Superior temporal gyrus (tissue), 1 donor: ENCODE measurements at regions not wholly inside any gene's neighbourhood (a gene's known extent, or its start where the extent isn't known, plus 50 kb on each side); places are given as distances from the start of the nearest gene placed in this dataset.
"Not testable (repeated sequence)": the region's sequence is repeated elsewhere in the genome, so short reads cannot be mapped to it uniquely, and the experiment has no call there.

Experiments
- DNase-seq: peaks from one replicate; pipeline ENCODE4 v3.0.0-alpha.2; 2016; ENCODE audit errors: extremely low spot score

DNA sequence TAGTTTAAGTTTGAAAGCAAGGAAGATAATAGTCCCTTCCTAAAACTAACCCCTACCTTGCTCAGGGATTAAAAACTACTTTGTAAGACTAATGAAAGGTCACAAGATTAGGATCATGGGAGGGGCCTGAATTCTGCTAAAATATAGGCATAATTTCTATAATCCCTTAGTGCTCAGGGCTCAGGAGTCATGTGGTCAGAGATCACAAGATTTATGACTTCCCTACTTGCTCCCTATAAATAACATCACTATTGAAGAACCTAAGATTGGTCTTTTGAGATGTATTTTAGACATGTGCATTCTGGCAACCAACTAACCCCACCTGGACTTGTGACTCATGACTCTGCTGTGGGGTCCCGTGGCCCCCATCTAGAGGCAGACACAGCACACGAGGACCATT is 81.1 kb downstream of the STMND1 start:
- DNase-seq = no peak

DNA sequence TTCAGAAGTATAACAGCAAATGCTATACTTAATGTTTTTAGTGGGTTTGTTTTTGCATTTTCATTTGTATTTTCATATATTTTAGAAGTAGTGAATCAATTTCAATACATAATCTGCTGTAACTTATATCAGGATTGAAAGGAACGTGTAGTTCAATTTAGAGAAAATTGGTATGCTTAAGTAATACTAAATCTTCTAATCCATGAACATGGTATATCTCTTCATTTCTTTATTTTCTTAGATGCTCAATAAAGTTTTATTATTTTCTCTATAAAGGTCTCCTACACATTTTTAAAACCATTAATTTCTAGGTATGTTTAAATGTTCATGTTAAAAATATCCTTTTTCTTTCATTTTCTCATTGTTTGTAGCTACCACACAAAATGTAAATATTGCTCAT is 85.1 kb downstream of the STMND1 start:
- no peak for DNase-seq

DNA sequence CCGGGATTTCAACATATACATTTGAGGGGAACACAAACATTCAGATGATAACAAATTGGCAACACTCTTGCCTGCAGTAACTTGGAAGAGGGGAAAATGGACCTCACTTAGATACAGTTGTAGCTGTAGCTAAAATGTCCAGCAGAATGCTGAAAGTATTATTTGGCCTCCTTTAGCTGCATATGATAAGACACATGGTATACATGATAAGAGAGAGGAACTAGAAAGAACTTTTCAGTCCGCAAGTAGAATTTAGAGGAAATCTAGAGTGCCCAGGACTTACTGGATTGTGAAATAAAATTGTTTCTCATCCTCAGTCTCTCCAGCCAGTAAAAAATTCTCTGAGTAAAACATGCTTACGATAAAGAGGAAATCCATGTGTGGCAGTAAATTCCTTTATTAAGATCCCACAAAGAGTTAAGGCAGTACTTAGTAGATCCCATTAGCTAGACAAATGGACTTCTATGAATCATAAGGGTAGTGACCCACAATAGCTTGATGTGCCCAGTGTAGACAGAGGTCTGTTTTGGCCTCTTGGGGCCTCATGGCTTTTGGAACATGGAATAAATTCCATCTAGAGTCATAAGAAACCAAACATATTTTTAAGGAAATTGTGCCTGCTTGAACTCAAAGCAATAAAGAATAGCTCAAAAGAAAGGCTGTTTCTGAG is 87.9 kb upstream of the RBM24 start:
- DNase-seq = no peak

DNA sequence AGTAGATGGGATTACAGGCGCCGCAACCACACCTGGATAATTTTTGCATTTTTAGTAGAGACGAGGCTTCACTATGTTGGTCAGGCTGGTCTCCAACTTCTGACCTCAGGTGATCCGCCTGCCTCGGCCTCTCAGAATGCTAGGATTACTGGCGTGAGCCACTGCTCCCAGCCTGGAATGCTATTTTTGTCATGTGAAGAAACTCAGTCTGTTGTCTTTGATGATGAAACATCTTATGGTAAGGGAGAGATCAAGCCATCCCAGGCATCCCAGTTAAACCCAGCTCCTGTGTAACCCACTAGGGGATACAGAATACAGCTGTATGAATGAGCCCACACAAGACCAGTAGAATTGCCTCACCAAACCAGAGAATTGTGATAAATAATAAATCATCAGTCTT is 83.6 kb upstream of the RBM24 start:
- DNase-seq = no peak

DNA sequence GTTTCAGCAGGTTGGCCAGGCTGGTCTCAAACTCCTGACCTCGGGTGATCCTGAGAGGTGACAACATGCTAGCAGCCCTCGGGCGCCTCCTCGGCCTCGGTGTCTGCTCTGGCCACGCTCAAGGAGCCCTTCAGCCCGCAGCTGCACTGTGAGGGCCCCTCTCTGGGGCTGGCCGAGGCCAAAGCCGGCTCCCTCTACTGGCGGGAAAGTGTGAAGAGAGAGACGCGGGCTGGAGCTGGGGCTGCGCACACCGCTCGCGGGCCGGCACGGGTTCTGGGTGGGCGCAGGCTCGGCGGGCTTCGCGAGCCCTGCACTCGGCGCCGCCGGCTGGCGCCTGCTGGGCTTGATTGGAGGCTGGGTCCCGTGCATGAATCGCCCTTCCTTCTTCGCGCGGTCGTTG is 80.8 kb upstream of the RBM24 start:
- no peak for DNase-seq

DNA sequence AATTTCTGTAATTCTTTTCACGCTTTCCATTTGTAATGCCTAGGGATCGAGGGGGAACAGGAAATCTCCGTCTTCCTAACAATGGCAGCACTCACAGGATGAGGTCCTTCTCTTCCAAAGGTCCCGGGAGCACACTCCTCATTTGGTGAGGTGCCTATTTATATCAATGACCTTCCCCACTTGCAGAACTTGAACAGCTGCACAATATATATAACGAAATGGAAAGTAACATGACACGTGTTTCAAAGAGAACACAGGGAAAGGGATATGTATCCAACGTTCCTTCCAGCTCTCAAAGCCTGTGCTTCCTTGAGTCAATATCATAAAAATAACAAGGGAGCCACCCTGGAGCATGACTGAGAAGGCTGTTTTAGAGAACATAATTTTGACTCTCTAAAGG is 78.6 kb upstream of the RBM24 start:
- DNase-seq = no peak

DNA sequence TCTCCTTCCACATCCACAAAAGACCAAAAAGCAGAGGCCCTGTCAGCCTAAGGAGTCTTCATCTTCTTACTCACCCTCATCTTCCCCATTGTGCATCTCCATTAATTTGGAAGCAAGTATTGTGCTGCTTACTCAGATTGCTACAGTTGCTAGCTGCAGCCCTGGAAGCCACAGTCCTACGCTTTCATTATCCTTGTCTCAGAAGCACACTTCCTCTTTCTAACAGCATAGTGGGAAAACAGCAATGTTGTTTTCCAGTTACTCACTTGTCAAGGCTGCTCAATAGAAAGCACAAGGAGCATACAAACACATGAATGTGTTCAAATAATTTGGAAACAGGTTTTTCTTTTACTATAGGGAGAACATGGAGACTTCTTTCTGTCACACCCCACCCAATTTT is 76.6 kb upstream of the RBM24 start:
- no peak for DNase-seq

DNA sequence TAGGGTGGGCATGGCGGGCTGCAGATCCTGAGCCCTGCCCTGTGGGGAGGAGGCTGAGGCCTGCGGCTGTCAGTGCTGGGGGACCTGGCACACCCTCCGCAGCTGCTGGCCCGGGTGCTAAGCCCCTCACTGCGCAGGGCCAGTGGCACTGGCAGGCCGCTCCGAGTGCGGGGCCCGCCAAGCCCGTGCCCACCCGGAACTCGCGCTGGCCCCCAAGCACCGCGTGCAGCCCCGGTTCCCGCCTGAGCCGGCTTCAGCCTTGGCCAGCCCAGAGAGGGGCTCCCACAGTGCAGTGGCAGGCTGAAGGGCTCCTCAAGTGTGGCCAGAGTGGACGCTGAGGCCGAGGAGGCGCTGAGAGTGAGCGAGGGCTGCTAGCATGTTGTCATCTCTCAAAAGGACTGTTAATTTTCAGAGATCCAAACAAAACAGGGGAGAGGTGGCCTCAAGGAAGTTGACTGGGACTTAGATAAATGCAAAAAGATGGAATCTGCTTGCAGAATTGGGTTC is 74.5 kb upstream of the RBM24 start:
- no peak for DNase-seq

DNA sequence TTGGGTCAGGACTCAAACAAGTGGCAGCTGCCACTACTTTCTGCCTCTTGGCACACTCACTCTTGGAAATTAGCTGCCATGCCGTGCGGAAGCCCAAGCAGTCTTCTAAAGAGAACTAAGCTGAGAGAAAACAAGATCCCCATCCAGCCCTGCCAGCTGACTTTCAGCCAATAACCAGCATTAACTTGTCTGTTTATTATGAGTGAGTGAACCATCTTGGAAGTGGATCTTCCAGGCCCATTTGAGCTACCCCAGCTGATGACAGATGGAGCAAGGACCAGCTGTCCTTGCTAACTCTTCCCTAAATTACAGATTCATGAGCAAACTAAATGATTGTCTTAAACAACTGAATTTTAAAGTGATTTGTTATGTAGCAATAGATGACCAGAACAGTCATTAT is 73.9 kb upstream of the RBM24 start:
- no peak for DNase-seq

DNA sequence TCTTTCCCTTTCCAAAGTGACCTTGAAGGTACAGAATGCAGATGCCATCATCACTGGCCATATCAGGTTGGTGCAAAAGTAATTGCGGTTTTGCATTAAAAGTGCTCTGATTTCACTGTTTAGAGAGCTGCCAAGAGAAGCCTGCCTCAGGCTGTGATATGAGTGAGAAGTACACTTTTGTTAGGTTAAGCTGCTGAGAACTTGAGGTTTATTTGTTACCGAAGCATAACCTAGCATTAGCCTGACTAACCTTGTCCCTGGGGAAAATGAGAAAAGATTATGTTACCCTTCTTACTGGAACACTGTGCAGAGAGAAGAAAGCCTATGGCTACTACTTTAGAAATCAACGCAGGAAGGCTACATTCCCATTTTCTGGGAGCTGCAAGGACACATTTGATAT is 70.5 kb upstream of the RBM24 start:
- no peak for DNase-seq

DNA sequence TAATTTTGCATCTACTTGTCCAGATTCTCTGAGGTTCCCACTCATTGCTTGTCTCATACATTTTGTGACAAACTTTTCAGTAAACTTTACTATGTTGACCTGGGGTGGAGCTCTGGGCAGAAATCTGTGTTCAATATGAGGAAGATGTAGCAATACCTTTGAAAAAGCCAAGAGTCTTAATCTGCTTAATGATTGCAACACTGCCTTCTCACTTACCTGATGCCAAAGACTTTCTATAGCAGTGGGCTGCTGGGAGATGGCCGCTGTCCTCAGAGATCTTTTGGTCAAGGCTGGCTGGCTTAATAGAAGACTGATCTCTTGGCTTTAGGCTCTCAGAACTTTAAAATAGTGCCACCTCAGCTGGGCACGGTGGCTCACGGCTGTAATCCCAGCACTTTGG is 70.1 kb upstream of the RBM24 start:
- no peak for DNase-seq

DNA sequence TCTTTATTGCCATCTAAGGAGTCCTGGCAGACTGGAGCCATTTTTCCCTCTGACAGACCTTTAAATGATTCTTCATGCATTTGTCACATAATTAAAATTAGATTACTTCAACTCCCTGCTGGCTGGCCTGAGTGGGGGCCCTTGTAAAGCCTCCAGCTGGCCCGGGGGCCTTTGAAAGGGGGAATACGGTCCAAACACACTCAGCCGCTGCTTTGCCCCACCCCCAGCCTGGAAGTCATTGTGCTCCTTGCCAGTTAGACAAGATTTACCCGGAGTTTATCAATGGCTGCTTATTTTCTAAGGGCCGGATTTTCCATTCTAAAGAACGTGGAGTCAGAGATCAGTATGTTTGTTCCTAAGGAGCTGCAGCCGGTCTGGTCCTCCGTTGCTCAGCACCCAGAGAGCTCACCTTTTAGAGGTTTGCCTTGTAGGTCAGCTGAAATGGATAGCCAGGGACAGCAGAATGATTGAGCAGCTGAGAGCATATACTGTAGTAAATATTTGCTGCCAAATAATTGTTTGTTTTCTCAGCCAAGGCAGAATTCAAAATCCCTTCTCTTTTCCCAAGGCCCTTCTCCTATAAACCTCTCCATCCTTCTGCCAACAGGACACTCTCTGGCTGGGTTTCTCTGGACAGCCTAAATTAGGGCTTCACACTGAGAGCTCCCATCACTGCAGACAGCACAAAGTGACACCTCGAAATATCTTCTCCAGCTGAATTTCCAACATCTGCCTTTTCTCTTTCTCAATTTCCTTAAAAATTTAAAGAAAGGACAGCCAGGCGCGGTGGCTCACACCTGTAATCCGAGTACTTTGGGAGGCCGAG is 68.4 kb upstream of the RBM24 start:
- DNase-seq = no peak

DNA sequence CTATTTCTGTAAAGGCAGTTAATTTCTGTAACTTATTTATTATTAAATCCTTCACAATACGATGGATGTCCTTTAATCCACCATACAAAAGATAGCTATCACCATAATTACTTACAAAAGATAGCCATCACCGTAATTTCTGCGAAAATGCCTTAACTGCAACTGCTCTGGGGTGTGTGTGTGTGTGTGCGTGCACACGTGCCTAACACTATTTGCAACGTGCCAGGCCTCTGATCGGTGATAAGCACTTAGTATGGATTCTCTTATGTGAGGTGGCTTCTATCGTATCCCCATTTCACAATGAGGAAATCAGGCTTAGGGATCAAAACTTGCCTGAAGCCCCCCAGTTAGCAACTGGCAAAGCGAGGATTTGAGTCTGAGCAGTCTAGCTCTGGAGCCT is 67.1 kb upstream of the RBM24 start:
- DNase-seq = no peak

DNA sequence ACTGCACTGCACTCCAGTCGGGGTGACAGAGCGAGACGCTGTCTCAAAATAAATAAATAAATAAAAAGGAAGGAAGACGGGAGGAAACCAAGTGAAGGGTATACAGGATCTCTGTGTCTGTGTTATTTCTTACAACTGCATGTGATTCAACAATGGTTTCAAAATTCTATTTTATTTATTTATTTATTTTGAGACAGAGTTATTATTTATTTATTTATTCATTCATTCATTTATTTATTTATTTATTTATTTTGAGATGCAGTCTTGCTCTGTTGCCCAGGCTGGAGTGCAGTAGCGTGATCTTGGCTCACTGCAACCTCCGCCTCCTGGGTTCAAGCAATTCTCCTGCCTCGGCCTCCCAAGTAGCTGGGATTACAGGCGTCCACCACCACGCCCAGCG is 64.2 kb upstream of the RBM24 start:
- not testable (repeated sequence) for DNase-seq

DNA sequence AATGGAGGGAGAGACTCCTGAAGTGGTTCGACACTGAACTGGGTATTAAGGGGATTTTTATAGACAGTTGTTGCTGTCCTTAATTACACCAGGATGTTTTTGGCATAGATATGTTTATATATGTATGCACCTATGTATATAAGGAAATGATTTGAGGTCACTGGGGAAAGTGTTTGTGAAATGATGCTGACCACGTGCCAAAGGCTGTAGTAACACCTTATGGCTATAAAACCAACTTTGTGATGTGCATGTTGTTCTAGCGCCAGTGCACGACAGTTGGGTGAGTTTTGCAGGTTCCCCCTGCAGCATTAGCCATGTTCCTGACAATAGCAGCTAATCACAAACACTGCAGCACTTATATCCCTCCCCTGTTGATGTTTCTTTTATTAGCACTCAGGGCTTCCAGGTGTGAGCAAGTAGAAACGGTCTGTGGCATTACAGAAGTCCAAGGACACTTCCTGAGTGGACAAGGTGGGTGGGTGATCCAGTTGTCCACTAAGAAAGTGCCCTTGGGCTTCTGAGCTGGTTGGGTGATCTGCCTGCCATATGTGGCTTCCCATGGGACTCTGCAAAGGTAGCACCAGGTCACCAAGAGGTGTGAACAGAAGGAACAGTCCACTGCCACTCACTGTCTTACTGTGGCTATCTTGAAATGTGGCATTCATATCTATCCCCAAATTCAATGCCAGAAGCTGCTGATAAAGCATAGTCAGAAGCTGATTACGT is 63.0 kb upstream of the RBM24 start:
- no peak for DNase-seq

DNA sequence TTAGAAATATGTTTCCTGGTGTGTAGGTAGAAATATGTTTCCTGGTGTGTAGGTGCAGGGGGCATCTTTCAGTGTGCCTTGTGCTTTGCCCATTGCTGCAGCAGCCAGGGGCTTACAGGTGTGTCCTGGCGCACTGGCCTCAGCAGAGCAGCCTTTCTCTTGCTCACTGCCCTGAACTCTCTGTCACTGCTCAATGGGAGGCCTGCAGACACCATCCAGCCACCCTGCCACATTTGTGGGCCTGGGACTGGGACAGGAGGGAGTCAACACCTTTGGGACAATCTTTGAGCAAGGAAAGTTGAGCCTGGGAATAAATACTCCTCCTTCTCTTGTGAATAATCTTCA is 62.4 kb upstream of the RBM24 start:
- DNase-seq = no peak

DNA sequence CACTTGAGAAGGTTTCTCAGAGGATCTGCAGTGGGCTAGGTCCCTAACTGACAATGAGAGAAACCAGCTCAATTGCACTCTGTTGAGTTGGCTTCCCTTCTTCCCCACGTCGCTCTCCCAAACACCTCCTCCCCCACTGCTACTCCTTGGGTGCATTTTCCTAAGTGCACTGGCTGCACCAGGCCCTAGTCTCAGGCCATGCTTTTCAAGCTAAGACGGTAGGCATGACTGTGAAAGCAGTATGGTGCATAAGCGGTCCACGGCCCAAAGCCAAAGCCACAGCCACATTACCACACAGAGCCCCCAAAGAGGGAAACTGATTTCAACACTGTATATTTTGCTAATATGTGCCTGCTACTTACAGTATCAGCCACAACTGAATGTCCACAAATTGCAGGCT is 62.1 kb upstream of the RBM24 start:
- no peak for DNase-seq

DNA sequence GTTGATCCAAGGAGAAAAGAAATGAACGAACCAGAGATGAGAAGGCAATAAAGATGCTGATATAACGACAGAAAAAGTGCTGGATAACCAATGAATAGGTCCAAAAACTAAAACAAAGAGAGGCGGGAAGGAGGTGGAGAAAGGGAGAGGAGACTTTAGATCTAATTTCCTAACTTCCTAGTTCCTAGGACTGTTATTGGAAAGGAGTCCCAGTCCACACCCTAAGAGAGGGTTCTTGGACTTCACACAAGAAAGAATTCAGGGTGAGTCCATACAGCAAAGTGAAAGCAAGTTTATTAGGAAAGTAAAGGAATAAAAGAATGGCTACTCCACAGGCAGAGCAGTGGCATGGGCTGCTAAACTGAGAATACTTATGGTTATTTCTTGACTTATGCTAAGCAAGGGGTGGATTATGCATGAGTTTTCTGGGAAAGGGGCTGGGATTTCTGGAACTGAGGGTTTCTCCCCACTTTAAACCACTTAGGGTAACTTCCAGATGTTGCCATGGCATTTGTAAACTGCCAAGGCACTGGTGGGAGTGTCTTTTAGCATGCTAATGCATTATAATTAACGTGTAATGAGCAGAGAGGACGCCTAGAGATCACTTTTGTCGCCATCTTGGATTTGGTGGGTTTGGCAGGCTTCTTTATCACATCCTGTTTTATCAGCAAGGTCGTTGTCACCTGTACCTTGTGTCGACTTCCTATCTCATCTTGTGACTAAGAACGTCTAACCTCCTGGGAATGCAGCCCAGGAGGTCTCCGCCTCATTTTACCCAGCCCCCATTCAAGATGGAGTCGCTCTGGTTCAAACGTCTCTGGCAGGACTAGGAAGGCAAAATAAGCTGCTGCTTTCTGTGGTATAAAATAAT is 60.9 kb upstream of the RBM24 start:
- no peak for DNase-seq

DNA sequence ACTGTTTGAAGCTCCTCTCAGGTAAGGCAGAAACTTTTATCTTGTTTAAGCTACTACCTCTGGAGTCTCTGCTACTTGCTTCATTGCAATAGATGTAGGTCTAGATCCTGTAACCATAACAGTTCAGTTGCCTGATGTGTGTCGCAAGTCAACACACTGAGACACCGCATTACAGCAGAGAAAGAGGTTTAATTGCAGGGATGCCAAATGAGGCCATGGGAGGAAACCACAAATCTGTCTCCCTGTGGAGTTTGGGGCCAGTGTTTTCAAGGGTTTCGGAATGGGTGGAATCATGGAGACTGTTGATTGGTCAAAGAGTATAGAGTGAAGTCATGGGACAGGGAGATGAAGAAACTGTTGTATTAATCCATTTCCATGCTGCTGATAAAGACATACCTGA is 57.1 kb upstream of the RBM24 start:
- no peak for DNase-seq

DNA sequence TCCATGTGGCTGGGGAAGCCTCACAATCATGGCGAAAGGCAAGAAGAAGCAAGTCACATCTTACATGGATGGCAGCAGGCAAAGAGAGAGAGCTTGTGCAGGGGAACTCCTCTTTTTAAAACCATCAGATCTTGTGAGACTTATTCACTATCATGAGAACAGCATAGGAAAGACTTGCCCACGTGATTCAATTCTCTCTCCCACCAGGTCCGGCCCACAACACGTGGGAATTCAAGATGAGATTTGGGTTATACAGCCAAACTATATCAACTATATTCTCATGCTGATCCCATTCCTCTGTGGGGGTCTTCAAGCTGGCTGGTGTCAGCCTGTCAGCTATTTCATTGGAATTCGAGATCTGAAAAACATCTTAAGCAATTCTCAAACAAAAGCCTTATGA is 56.7 kb upstream of the RBM24 start:
- not testable (repeated sequence) for DNase-seq

DNA sequence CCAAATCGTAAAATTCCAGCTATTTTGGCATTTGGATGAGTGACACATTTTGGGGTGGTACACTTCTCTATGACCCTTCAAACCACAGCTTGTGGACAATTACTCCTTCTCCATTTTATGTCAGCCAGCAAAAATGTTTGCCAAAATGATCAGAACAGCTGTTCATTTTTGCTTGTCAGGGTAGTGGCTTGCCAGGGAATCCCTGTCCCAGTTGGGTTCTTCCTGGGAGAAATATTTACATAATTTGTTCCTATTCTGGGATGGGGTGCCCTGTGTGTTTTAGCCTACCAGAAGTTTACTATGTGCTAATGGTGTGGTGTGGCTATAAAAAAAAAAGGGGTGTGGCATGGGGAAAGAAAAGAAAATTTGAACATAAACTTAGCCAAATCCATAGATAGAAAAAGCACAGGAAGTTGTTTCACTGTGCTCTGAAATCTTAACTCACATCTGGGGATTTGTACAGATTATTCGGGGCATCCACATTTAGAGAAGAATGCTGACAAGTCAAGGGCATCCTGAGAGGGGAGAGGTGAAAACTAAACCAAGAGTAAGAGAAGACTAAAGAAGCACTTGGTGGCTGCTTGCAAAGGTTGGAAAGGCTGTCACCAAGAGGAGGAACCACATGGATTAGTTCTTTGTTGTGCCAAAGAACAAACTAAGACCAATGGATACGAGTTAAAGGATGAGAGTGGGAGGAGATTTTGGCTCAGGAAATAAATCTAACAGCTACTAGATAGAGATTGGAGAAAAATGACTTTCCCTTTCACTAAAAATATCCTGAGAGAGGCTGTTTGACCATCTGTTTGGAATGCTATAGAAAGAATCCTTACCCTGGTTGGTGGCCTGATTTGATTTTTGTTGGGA is 55.2 kb upstream of the RBM24 start:
- peak; percentile 66 for DNase-seq
